HFF-Myc (cell line): ENCODE measurements at regions not wholly inside any gene's neighbourhood (a gene's known extent, or its start where the extent isn't known, plus 50 kb on each side); places are given as distances from the start of the nearest gene placed in this dataset.

Experiments used
- DNase-seq: peaks from one replicate; pipeline ENCODE4 v3.0.0-alpha.2; 2011; ENCODE audit warnings: low read depth; ENCODE audit errors: extremely low read depth
- H3K4me3 ChIP-seq: replicated peaks from 2 replicates; pipeline ENCODE4 v1.5.1; 2011; ENCODE audit warnings: low read depth, mild to moderate bottlenecking, control low read depth, low read length
- CTCF ChIP-seq: IDR thresholded peaks from 2 replicates; pipeline ENCODE4 v1.5.1; 2012; ENCODE audit warnings: mild to moderate bottlenecking, low read depth, low read length, control low read depth; ENCODE audit errors: missing control alignments

GRCh38 chr7:121452389-121452788 is 56.3 kb upstream of the FAM3C start:
- TF ChIP-seq CTCF: no peak
- H3K4me3 ChIP-seq: no peak overlapping the region
- no peak for DNase-seq

- no peak for TF ChIP-seq CTCF
- DNase-seq: no peak
- H3K4me3 ChIP-seq: no peak overlapping the region
Observed at GRCh38 chr7:121451367-121452094, 55.4 kb upstream of the FAM3C start.

- no peak for TF ChIP-seq CTCF
- H3K4me3 ChIP-seq: no peak overlapping the region
- no peak for DNase-seq
Observed at GRCh38 chr7:121450631-121451198, 54.6 kb upstream of the FAM3C start.

GRCh38 chr7:121449735-121450240 is 53.7 kb upstream of the FAM3C start:
- no peak overlapping the region for H3K4me3 ChIP-seq
- no peak for TF ChIP-seq CTCF
- no peak for DNase-seq

- no peak for DNase-seq
Observed at GRCh38 chr7:121449329-121449728, 53.2 kb upstream of the FAM3C start.

GRCh38 chr7:121448429-121448828 is 52.3 kb upstream of the FAM3C start:
- no peak for DNase-seq
- no peak for TF ChIP-seq CTCF
- H3K4me3 ChIP-seq: no peak overlapping the region

More at GRCh38 chr7:121449329-121449728, 53.2 kb upstream of the FAM3C start:
- H3K4me3 ChIP-seq: no peak overlapping the region
- peak; percentile 9 for TF ChIP-seq CTCF
